Myocyte (in vitro differentiated cells): ENCODE measurements at regions not wholly inside any gene's neighbourhood (a gene's known extent, or its start where the extent isn't known, plus 50 kb on each side); places are given as distances from the start of the nearest gene placed in this dataset.

Experiments
- DNase-seq: peaks from one replicate; pipeline ENCODE4 v3.0.0-alpha.2; 2012; ENCODE audit warnings: low read depth

DNA sequence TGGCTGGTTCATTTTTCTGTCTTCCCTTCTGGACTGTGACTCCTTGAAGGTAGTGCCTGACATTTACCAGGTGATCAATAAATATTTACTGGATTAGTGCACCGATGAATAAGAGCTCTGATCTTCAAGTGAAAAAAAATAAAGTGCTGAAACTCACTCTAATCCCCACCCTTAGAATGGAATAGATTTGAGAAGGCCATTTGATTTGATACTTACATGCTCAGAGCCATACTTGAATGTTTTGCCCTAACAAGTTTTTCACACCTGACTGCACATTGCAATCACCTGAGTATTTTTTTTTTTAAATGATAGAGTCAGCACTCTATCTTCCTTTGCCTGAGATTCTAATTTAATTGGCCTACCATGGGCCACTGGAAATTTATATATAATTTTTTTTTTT lies 105.7 kb downstream of the LRRC70 start:
- no peak for DNase-seq

DNA sequence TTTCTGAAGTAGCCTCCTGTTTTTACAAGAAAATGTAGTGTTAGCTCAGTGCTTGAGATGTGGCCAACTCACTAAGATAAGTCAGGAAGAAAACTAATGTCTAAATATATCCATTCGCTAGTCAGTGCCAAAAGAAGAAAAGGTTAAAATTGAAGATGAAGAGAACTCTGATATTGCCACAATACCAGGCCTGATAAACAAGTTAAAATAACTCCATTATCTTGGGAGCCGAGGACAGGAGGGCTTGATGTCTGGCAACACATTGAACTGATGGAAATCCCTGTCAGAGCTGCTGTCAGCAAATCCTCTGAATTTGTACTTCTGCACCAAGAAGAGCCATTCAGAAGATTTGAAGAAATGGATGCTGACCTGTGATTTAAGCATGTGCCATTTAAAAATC lies 103.4 kb downstream of the LRRC70 start:
- DNase-seq, result no peak

DNA sequence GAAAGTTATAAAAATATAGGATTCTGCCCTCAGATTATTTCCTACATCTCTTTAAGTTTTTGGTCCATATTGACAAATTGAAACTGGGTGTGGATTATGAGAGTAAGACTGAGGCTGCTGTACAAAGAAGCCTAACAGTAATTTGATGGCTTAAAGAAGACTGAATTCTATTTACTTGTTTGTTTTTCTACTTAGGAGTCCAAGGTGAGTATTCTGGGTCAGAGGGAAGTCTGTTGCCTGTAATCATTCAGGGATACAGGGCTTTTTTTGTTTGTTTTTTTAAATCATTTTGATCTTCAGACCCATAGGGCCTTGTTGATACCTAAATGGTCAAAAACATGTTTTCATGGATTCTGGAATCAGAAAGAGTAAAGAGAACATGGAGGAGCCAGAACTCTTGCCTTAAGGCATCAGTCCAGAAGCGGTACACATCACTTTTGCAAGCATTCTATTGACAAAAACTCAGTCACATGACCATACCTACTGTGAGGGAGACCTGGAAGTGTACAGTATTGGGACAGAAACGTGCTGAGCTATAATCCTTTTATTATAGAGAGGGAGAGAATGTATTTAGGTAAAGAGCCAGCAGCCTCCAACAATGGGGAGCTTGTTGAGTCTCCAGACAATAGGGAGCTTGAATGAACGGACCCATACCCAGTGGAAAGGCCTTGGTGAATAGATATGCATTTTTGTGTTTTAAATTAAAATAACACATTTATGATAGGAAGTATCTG lies 102.7 kb downstream of the LRRC70 start:
- no peak for DNase-seq

DNA sequence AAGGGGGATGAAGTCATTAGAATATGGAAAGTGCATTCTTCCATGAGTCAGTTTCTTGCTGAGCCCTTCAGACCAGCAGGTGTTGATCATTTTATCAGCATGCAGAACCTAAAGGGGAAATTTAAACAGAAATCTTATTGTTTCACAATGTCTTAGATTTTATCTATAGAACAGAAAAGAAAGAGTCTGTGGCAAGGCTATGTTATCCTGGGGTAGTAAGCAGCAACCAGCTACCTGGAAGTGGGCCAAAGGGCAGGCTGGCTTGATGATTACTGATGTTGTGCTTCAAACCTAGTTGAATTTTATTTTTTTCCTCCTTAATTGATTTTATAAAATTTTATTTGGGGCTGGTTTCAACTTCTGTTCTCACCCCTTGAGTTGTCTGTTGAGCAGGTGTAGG lies 101.5 kb downstream of the LRRC70 start:
- no peak for DNase-seq
